HepG2 (cell line): ENCODE measurements at regions not wholly inside any gene's neighbourhood (a gene's known extent, or its start where the extent isn't known, plus 50 kb on each side); places are given as distances from the start of the nearest gene placed in this dataset.

Experiments used
- ATAC-seq: fragments of 200-7000 bp; cut with Tn5 transposase; 3 replicates; pipeline ENCODE4 v1.9.1; 2020; ENCODE audit warnings: mild to moderate bottlenecking, moderate library complexity
- BruUV-seq: library from RNA; stranded (reverse); fragments of 400-500 nt; replicated peaks from 2 replicates; lab custom pipeline; 2021; lab: Mats Ljungman, UMichigan
- CTCF ChIA-PET: fragments of 300-600 bp; formaldehyde crosslinking; extraction: SDS; loops from one replicate; lab custom pipeline; 2021; ENCODE audit warnings: low total read pairs, inconsistent platforms, low intra/inter-chr PET ratio; lab: Yijun Ruan, JAX
- POLR2A ChIA-PET: fragments of 350-600 bp; sonication (Branson Sonifier 250); formaldehyde crosslinking; loops from one replicate; lab custom pipeline; 2020; ENCODE audit warnings: antibody characterized with exemption, inconsistent platforms; lab: Yijun Ruan, JAX
- DNase-seq: peaks from one replicate; pipeline ENCODE4 v3.0.0-alpha.2; 2015; ENCODE audit warnings: low spot score
- FAIRE-seq: peaks from 3 replicates; lab custom pipeline; 2011; peaks lifted over from hg19 to GRCh38; lab: Jason Lieb, UNC
- H2AFZ ChIP-seq: one replicate; pipeline ENCODE4 v1.6.1; 2011; ENCODE audit warnings: low read length, inconsistent platforms
- H3K27ac ChIP-seq: fragments of 300-600 bp; 3 replicates; pipeline ENCODE4 v1.8.0; 2011; ENCODE audit warnings: mixed run types, mild to moderate bottlenecking, mixed read lengths, low read length, inconsistent platforms; ENCODE audit not compliant: insufficient read depth; ENCODE audit errors: extremely low read length
- H3K27me3 ChIP-seq, 2 experiments: fragments of 200-600 bp in 1 of 2; 2 replicates in 1 of 2; 3 replicates in 1 of 2; pipeline versions ENCODE4 v1.6.0 to v1.8.0; 2011; ENCODE audit warnings: low read length in 2 of 2, mild to moderate bottlenecking in 2 of 2, moderate library complexity in 2 of 2, inconsistent platforms in 1 of 2; ENCODE audit not compliant: insufficient read depth in 2 of 2, control insufficient read depth in 1 of 2
- H3K36me3 ChIP-seq, 2 experiments: fragments of 200-600 bp in 1 of 2; replicated peaks in 1 of 2; 2 replicates in 1 of 2; 3 replicates in 1 of 2; pipeline versions ENCODE4 v1.5.1 to v1.8.0; 2011; ENCODE audit warnings: low read length in 2 of 2, inconsistent platforms in 1 of 2; ENCODE audit not compliant: insufficient read depth in 2 of 2, control insufficient read depth in 1 of 2
- H3K4me1 ChIP-seq: 2 replicates; pipeline ENCODE4 v1.5.1; 2012; ENCODE audit warnings: low read length, inconsistent platforms; ENCODE audit not compliant: insufficient read depth
- H3K4me2 ChIP-seq: 2 replicates; pipeline ENCODE4 v1.6.0; 2011; ENCODE audit warnings: low read depth, low read length, inconsistent platforms
- H3K4me3 ChIP-seq, 3 experiments: fragments of 200-600 bp in 1 of 3; sonication (generic), shearing (Covaris generic) in 1 of 3; replicated peaks in 1 of 3; 2 replicates each; pipeline ENCODE4 v1.5.1; 2011 to 2016; ENCODE audit warnings: low read length in 3 of 3, inconsistent platforms in 2 of 3, low read depth in 2 of 3, mild to moderate bottlenecking in 2 of 3, control low read depth in 1 of 3, mixed read lengths in 1 of 3; ENCODE audit not compliant: insufficient read depth in 1 of 3
- H3K79me2 ChIP-seq: one replicate; pipeline ENCODE4 v1.6.1; 2011; ENCODE audit warnings: low read length, inconsistent platforms; ENCODE audit not compliant: insufficient read depth
- H3K9ac ChIP-seq: 2 replicates; pipeline ENCODE4 v1.6.0; 2011; ENCODE audit warnings: mild to moderate bottlenecking, low read depth, low read length, inconsistent platforms; ENCODE audit not compliant: insufficient read depth
- H3K9me3 ChIP-seq: 2 replicates; pipeline ENCODE4 v1.5.1; 2012; ENCODE audit warnings: mild to moderate bottlenecking, low read length
- H4K20me1 ChIP-seq: 2 replicates; pipeline ENCODE4 v1.6.0; 2011; ENCODE audit warnings: inconsistent platforms, mild to moderate bottlenecking, low read length, moderate library complexity; ENCODE audit not compliant: insufficient read depth
- ELF1 ChIP-seq: sonication (generic); formaldehyde crosslinking; IDR thresholded peaks from 2 replicates; pipeline ENCODE4 v1.4.0; 2020; ENCODE audit warnings: missing genetic modification reagents
- GPBP1L1 ChIP-seq: sonication (generic); formaldehyde crosslinking; IDR thresholded peaks from 2 replicates; pipeline ENCODE4 v1.5.0; 2020; ENCODE audit warnings: mild to moderate bottlenecking, missing genetic modification reagents
- MYNN ChIP-seq: sonication (generic); formaldehyde crosslinking; IDR thresholded peaks from 2 replicates; pipeline ENCODE4 v1.4.0; 2020; ENCODE audit warnings: mild to moderate bottlenecking, low read depth, missing genetic modification reagents
- RBAK ChIP-seq: sonication (generic); formaldehyde crosslinking; IDR thresholded peaks from 2 replicates; pipeline ENCODE4 v1.5.1; 2020; ENCODE audit warnings: mild to moderate bottlenecking, missing genetic modification reagents
- STAG1 ChIP-seq: sonication (generic); formaldehyde crosslinking; IDR thresholded peaks from 2 replicates; pipeline ENCODE4 v1.4.0; 2020; ENCODE audit warnings: missing genetic modification reagents
- TCF7 ChIP-seq: sonication (generic); IDR thresholded peaks from 2 replicates; pipeline ENCODE4 v1.6.1; 2016; ENCODE audit warnings: antibody characterized with exemption, low read depth
- TFDP1 ChIP-seq: IDR thresholded peaks from 2 replicates; pipeline ENCODE4 v1.6.1; 2016; ENCODE audit warnings: missing compliant biosample characterization, missing genetic modification reagents, borderline replicate concordance
- ZNF205 ChIP-seq: IDR thresholded peaks from 2 replicates; pipeline ENCODE4 v1.6.1; 2018; ENCODE audit warnings: missing biosample characterization, missing genetic modification reagents
- ZNF549 ChIP-seq: sonication (generic); formaldehyde crosslinking; IDR thresholded peaks from 2 replicates; pipeline ENCODE4 v1.5.0; 2020; ENCODE audit warnings: missing genetic modification reagents
- ZNF598 ChIP-seq: sonication (generic); formaldehyde crosslinking; IDR thresholded peaks from 2 replicates; pipeline ENCODE4 v1.5.1; 2020; ENCODE audit warnings: mild to moderate bottlenecking, missing genetic modification reagents, borderline replicate concordance
- ZNF609 ChIP-seq: sonication (generic); formaldehyde crosslinking; IDR thresholded peaks from 2 replicates; pipeline ENCODE4 v1.4.0; 2020; ENCODE audit warnings: mild to moderate bottlenecking, missing genetic modification reagents, borderline replicate concordance
- ZNF670 ChIP-seq: sonication (generic); formaldehyde crosslinking; IDR thresholded peaks from 2 replicates; pipeline ENCODE4 v1.8.0; 2022; ENCODE audit warnings: mild to moderate bottlenecking, missing genetic modification reagents, borderline replicate concordance
- WGBS: methylation state at CpG from one replicate; pipeline ENCODE4 v1.1.6; 2017; ENCODE audit warnings: low lambda C conversion rate; 5-methylcytosine and 5-hydroxymethylcytosine counted together
- in situ Hi-C: cut with HindIII; loops from 2 replicates; pipeline ENCODE4 v1.10.0; 2017; ENCODE audit warnings: low pct_unique_long_range_greater_than_20kb; ENCODE audit not compliant: extremely low pct_ligation_motif_present
- intact Hi-C: fragments of 100-400 bp; cut with micrococcal nuclease; formaldehyde crosslinking; loops from one replicate; pipeline ENCODE4 v1.10.0; 2022; ENCODE audit not compliant: unreplicated experiment

GRCh38 chr11:19407677-19408270 lies 167.0 kb upstream of the E2F8 start:
- no TSS peak for BruUV-seq
- FAIRE-seq = no peak
- Histone ChIP-seq H3K4me1 (no peaks in the 10 kb centered on the region), H3K27me3 (peaks cover 0 to 1% of the 10 kb centered on the region in 2 experiments; a peak in 2 of 5 replicates), H3K79me2 (no peaks in the 10 kb centered on the region)
- CTCF ChIA-PET = no interaction called here
- TF ChIP-seq ZNF549 (CRISPR knock-in tag) (no peak), RBAK (no peak), ZNF670 (no peak), MYNN (CRISPR knock-in tag) (no peak), STAG1 (CRISPR knock-in tag) (no peak)
- TF ChIP-seq, all 625 proteins: peak for 0
- no peak for ATAC-seq
- 70% methylated on average over 17 of the region's 17 CpGs for WGBS
- Histone ChIP-seq H3K27ac (no peak overlapping the region), H3K9me3 (no peaks in the 10 kb centered on the region), H3K9ac (no peak overlapping the region), H3K4me2 (no peak overlapping the region), H2AFZ (no peak overlapping the region), H3K4me3 (no peak overlapping the region), H4K20me1 (no peaks in the 10 kb centered on the region), H3K36me3 (no peaks in the 10 kb centered on the region)
- DNase-seq = no peak
- POLR2A ChIA-PET = no interaction called here
- intact Hi-C loops (no loop called here), in situ Hi-C loops (no loop called here)

GRCh38 chr11:19405966-19406365 lies 165.2 kb upstream of the E2F8 start:
- no TSS peak for BruUV-seq
- Histone ChIP-seq H3K4me3 (no peak overlapping the region), H3K27ac (no peak overlapping the region), H3K9ac (no peak overlapping the region), H3K36me3 (no peaks in the 10 kb centered on the region), H2AFZ (no peak overlapping the region), H4K20me1 (no peaks in the 10 kb centered on the region), H3K79me2 (no peaks in the 10 kb centered on the region), H3K4me1 (no peaks in the 10 kb centered on the region), H3K27me3 (peaks cover 0 to 1% of the 10 kb centered on the region in 2 experiments; a peak in 2 of 5 replicates), H3K4me2 (no peak overlapping the region), H3K9me3 (no peaks in the 10 kb centered on the region)
- DNase-seq (no peak), FAIRE-seq (no peak), ATAC-seq (no peak)
- intact Hi-C loops (no loop called here), in situ Hi-C loops (no loop called here)
- ChIA-PET POLR2A (no interaction called here), CTCF (no interaction called here)
- WGBS = 4% methylated on average over 4 of the region's 4 CpGs
- TF ChIP-seq ZNF598 (no peak), GPBP1L1 (no peak), ZNF609 (CRISPR knock-in tag) (no peak), ELF1 (CRISPR knock-in tag) (no peak), TFDP1 (no peak), TCF7 (no peak), ZNF205 (no peak)
